ENCODE measurements at regions not wholly inside any gene's neighbourhood (a gene's known extent, or its start where the extent isn't known, plus 50 kb on each side); places are given as distances from the start of the nearest gene placed in this dataset.

GRCh38 chr2:88834376-88834775 lies 142.9 kb downstream of the RPIA start:
- DNase-seq: no peak

GRCh38 chr2:88834866-88835265 lies 143.4 kb downstream of the RPIA start:
- no peak for DNase-seq

GRCh38 chr2:88835726-88836125 lies 144.3 kb downstream of the RPIA start:
- DNase-seq: no peak

GRCh38 chr2:88836351-88836750 lies 144.9 kb downstream of the RPIA start:
- DNase-seq: no peak

- no peak for DNase-seq
These were observed 146.2 kb downstream of the RPIA start for GRCh38 chr2:88837511-88838160.

- DNase-seq: no peak
These were observed 146.7 kb downstream of the RPIA start for GRCh38 chr2:88838165-88838635.

DNA sequence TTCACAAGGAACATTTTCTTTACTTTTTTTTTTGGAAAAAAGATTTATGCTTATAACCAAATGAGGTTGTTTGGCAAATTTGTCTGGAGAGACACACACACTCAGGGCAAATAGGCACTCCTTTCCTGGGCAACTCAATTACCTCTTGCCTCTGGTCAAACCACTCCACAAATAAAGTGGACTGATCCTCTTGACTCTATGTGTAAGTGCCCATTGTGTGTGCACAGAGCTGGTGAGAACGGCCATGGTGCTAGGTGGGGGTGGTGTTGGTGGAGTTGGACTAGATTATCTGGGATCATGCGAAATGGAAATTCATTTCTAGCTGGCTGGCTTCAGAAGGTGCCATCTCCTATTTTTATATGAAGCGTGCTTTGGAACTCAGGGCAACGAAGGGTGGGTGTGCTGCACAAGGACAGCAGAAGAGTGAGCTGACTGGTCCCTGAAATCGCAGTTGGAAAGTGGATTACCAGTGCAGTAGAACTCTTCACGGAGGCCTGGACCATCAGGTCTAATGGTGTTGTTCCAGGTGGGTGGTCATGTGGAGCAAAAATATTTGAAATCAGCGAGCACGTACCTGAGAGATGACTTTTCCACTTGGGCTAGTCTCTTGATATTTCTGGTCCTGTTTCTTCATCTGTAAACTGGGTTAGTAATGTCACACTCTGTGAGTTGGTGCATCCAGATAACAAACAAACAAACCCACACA lies 149.9 kb downstream of the RPIA start:
- DNase-seq: no peak

DNA sequence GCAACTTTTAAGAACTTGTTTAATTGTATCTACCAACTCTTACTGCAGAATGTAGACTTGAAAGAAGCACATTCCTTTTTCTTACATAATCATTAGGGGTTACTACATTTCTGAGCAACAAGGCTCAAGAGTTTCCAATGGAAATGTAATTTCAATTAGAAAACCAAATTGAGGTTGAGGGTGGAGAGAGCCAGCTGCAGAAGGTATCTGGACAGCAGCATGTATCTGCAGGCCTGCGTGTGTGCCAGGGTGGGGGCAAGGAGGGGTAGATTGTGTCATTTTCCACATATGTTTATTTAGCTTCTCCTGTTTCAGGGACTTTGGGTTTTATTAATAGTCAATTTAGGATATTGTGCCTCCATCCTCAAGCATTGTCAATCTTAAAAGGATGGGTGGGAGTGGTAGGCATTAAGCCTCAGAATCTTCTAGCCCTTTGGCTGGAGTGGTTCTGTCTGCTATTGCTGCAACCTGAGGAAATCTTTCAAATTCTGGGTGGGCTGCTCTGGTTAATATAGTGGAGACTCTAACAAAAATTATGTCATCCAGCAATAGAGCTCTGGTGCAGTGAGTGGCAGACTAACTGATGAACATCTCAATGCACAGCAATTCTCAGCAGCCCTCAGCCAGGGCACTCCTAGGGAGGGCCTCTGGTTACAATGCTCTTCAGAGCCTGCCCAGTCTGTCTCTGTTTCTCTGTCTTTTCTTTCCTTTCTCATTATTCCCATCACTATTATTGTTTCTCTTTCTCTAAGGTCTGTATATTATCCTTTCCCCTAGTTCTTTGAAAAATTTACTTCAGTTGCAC lies 151.4 kb downstream of the RPIA start:
- no peak for DNase-seq

- DNase-seq: no peak
These were observed 152.2 kb downstream of the RPIA start for GRCh38 chr2:88843651-88844050.

DNA sequence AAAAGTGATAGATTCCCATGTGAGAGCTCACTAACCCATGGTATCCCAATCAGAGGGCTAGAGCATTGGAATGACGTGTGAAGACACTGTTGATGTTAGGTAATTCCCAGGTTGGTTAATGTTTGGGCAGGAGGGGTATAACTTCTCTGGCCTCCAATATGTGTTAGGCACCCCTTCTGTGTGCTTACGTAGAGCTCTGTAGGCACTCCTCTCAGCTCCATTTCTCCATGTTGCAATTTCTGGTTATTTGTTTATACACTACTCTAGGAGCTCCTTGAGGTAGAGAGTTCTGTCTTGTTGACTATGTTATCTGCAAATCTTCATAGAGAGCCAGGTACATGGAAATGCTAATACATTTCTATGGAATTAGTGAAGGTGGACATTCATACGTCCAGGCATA lies 153.5 kb downstream of the RPIA start:
- DNase-seq: no peak

GRCh38 chr2:88845772-88846661 lies 154.5 kb downstream of the RPIA start:
- DNase-seq: no peak

DNA sequence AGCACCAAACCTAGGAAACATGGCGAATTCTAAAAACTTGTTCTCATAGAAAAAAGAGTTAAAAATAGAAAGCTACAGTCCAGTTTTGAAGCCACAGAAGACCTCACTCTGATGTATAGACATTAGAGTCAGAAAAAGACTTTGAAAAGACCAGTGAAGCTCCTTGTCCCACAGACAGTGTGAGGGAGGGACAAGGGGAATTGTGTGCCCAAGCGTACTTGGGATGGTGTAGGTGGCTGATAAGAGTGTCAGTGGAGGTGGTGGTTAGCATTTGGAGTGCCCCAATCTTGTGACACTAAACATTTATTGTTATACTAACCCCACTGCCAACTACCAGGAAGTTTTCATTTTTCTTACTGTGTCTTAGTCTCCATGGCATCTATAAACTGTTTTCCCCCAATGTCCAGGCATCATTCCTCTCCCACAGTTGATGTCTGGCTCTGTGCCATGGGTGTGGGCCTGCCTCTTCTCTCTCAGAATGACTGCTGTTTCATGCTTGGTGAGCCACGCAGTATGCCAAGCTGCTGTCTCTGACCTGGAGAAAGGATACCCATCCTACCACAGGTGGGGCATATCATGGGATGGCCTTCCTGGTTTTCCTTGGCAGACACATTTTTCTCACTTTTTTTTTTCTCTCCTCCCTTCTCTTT lies 161.4 kb downstream of the RPIA start:
- DNase-seq: no peak

DNA sequence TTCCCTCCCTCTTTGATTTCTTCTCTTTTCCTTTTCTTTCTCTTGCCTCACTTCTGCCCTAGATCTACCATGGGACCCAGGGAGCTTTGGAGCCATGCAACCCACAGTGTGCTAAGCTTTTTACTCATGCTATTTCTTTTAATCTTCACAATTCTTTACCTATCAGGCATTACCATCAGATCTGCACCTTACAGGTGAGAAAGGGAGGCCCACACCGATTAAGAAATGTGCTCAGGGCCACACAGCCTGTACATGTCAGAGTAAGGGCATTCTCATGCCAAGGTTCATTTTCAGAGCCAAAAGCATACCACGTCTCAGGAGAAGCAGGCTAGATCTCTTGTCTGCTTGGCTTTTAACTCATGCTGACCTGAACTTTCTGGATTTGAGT lies 161.9 kb downstream of the RPIA start:
- DNase-seq: no peak

DNA sequence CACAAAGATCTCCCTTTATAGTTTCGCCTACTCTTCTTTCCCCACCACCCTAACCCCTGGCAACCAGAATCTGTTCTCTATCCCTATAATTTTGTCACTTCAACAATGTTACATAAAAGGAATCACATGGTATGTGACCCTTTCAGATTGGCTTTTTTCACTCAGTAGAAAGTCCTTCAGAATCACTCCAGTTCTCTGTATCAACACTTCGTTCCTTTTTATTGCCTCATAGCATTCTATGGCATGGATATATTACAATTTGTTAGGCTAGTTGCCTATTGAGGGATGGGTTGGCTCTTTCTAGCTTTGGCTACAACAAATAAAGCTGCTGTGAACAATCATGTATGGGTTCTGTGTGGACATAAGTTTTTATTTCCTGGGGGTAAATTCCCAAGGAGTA lies 163.1 kb downstream of the RPIA start:
- no peak for DNase-seq

DNA sequence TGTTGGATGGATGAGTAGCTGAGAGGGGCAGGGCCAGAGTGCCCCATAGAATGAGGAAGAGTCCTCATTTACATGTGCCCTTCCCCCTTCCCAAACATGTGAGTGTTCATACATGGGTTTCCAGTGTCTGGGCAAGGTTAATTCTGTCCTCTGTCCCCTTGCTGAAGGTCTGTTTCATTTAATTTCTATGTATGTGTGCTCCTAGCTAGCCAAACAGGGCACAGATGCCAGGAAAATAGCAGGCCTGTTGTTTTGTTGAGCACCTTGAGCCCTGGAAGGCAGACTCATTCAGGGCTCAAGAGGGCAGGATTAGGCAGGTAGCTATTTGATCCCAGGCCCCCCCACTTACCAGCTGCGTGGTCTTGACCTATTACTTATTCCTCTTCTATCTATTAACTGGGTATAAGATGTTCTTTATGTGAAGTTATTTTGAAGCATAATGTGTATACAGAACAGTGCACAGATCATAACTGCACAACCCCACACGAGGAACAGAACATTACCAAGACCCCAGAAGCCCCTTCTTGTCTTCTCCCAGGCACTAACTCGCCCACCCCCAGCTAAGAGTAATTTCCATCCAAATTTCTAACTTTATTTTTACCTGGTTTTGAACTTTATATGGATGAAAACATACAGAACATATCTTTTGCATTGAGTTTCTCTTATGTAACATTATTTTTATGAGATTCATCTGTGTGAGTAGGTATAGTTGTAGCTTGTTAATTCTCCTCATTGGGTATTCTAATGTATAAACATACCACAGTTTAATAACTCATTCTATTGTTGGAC lies 164.3 kb downstream of the RPIA start:
- DNase-seq: no peak

GRCh38 chr2:88856409-88857135 lies 165.1 kb downstream of the RPIA start:
- no peak for DNase-seq

- no peak for DNase-seq
These were observed 165.8 kb downstream of the RPIA start for GRCh38 chr2:88857274-88857741.

DNA sequence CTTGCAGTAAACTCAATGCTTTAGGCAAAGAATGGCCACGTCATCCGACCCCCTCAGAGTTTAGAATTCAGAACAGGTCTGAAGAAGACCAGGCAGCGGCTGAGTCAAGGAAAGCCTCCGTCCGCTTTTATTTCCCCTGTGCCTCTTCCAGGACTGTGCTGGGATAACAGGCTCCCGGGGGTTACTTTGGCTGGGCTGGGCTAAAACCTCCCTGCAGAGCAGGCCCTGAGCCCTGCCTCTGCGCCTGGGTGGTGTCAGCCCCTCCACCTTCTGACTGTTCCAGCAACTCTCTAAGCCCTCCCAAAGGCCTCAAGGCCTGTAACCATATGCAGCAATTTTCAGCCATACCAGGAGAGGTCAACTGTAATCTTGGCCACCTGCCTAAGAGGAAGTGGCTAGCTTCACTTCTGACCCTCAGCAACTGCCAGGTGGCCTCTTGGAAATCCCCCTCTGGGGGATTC lies 166.5 kb downstream of the RPIA start:
- DNase-seq: no peak

DNA sequence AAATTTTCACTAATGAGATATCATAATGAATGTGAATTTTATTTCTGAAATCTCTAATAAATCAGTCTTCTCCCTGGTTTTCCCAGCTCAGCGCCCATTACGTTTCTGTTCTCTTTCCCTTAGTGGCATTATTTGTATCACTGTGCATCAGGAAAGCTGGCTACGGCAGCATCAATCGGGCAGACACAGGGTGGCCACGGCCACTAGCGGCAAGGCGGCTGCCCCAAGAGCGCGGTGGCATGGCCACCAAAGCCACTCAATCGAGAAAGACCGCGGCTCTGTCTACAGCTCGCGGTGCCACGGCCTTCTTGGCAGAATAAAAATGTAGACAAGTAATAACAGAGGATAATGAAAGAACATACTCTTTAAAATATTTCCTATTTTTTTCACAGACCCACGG lies 168.0 kb downstream of the RPIA start:
- no peak for DNase-seq

DNA sequence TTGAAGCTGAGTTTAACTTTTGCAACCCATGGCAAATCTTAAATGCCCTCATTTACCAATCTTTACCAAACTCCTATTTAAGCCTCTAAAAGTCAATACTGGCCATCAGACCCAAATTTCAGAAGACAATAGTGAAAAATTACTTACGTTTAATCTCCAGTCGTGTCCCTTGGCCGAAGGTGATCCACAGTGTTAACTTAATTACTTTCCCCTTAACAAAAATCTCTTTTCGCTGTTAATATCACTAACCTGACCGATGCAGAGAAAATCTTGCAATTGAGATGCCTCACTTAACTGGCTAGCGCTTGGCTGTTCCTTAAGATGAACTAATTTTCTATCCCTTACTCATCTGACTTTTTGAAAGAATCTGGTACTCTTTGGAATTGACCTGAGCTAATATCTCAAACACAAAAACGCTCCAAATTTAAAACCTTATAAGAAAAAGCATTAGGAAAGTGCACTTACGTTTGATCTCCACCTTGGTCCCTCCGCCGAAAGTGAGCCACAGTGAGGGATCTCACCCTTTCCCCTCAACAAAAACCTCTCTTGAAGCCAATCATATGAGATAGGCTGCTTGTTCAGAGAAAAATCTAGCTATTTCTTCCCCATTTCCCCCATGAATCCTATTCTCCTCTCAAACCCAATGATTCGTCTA lies 169.1 kb downstream of the RPIA start:
- no peak for DNase-seq

Measured in NCI-H2029 treated with DMSO at 0.1 percent for 48 hours (cell line).